Ishikawa (cell line): ENCODE measurements at regions not wholly inside any gene's neighbourhood (a gene's known extent, or its start where the extent isn't known, plus 50 kb on each side); places are given as distances from the start of the nearest gene placed in this dataset.

Source experiments
- CEBPB ChIP-seq: IDR thresholded peaks from 2 replicates; pipeline ENCODE4 v1.6.1; 2012
- CREB1 ChIP-seq: IDR thresholded peaks from 2 replicates; pipeline ENCODE4 v1.6.1; 2012; ENCODE audit warnings: low read depth
- EGR1 ChIP-seq: IDR thresholded peaks from 2 replicates; pipeline ENCODE4 v1.6.1; 2012
- EP300 ChIP-seq: IDR thresholded peaks from 2 replicates; pipeline ENCODE4 v1.6.1; 2012; ENCODE audit warnings: borderline replicate concordance
- FOXM1 ChIP-seq: IDR thresholded peaks from 2 replicates; pipeline ENCODE4 v1.6.1; 2012; ENCODE audit warnings: low read depth, borderline replicate concordance
- NFIC ChIP-seq: IDR thresholded peaks from 2 replicates; pipeline ENCODE4 v1.6.1; 2012
- RAD21 ChIP-seq: IDR thresholded peaks from 2 replicates; pipeline ENCODE4 v1.6.1; 2012; ENCODE audit warnings: low read depth
- TAF1 ChIP-seq: IDR thresholded peaks from 2 replicates; pipeline ENCODE4 v1.6.1; 2012; ENCODE audit warnings: low read depth, mild to moderate bottlenecking
- TCF12 ChIP-seq: IDR thresholded peaks from 2 replicates; pipeline ENCODE4 v1.6.1; 2012; ENCODE audit warnings: low read depth
- TEAD4 ChIP-seq: IDR thresholded peaks from 2 replicates; pipeline ENCODE4 v1.6.1; 2012
- YY1 ChIP-seq: IDR thresholded peaks from 2 replicates; pipeline ENCODE4 v1.6.1; 2012; ENCODE audit warnings: low read depth
- ZBTB7A ChIP-seq: IDR thresholded peaks from 2 replicates; pipeline ENCODE4 v1.6.1; 2012; ENCODE audit warnings: low read depth
- TF ChIP-seq, protein P1 (sequence below): IDR thresholded peaks from 2 replicates; pipeline ENCODE4 v1.6.1; 2012; ENCODE audit warnings: low read depth, mild to moderate bottlenecking
- TF ChIP-seq, protein P2 (sequence below): IDR thresholded peaks from 2 replicates; pipeline ENCODE4 v1.6.1; 2012
- TF ChIP-seq, protein P3 (sequence below): IDR thresholded peaks from 2 replicates; pipeline ENCODE4 v1.6.1; 2012

DNA sequence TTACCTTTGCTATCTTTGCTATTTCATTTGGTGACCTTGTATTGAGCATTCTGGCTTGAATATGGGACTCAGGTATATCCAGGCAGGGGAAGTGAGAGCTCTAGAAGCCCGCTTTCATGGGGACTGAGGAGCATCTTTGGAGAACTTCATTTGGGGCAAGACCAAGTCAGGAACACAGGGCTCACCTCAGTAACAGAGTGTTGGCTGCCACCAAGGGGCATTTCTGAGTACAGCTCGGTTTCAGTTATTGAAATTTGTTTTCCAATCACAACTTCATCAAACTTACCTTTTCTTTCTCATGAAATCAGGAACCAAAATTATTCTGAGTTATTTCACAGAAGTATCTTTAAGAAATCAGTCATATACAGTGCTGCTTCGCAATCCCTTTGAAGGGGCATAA, 337.2 kb downstream of the C7orf25 start:
- TF ChIP-seq RAD21 (peak; percentile 10; the same call in 1 of the 2 replicates), TAF1 (no peak)

DNA sequence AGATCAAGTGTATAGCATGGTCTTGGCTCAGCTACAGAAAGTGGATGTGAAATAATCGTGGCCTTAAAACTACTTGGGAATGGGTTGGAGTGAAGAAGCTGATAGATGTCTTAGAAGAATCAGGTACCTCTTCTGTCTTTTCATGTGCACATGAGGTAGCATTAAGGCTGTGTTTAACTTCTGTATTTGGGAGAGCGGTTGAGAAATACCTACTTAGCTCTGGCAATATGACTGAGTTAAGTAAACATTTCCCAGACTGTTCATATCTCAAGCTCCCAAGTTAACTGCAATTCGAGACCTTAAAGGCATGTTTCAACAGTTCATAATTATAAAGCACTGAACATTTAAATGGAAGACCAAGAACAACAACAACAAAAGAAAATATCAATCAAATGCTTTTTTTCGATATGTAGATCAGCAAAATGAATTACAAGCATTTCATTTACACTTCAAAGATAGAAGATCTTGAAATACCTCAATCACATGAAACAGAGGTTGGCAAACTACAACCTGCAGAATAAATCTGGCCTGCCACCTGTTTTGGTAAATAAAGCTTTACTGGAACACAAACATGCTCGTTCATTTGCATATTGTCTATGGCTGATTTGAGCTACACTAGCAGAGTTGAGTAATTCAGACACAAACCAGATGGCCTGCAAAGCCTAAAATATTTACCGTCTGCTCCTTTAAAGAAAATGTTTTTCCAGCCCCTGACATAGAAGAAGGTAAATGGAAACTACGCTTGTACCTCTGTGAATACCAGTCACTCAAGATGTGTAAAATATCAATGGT, 337.1 kb upstream of the GLI3 start:
- TF ChIP-seq TEAD4 (no peak), RAD21 (no peak), TAF1 (no peak), CEBPB (no peak), NFIC (no peak), CREB1 (no peak), FOXM1 (no peak)
- TF ChIP-seq, protein P1, sequence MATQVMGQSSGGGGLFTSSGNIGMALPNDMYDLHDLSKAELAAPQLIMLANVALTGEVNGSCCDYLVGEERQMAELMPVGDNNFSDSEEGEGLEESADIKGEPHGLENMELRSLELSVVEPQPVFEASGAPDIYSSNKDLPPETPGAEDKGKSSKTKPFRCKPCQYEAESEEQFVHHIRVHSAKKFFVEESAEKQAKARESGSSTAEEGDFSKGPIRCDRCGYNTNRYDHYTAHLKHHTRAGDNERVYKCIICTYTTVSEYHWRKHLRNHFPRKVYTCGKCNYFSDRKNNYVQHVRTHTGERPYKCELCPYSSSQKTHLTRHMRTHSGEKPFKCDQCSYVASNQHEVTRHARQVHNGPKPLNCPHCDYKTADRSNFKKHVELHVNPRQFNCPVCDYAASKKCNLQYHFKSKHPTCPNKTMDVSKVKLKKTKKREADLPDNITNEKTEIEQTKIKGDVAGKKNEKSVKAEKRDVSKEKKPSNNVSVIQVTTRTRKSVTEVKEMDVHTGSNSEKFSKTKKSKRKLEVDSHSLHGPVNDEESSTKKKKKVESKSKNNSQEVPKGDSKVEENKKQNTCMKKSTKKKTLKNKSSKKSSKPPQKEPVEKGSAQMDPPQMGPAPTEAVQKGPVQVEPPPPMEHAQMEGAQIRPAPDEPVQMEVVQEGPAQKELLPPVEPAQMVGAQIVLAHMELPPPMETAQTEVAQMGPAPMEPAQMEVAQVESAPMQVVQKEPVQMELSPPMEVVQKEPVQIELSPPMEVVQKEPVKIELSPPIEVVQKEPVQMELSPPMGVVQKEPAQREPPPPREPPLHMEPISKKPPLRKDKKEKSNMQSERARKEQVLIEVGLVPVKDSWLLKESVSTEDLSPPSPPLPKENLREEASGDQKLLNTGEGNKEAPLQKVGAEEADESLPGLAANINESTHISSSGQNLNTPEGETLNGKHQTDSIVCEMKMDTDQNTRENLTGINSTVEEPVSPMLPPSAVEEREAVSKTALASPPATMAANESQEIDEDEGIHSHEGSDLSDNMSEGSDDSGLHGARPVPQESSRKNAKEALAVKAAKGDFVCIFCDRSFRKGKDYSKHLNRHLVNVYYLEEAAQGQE, result no peak

DNA sequence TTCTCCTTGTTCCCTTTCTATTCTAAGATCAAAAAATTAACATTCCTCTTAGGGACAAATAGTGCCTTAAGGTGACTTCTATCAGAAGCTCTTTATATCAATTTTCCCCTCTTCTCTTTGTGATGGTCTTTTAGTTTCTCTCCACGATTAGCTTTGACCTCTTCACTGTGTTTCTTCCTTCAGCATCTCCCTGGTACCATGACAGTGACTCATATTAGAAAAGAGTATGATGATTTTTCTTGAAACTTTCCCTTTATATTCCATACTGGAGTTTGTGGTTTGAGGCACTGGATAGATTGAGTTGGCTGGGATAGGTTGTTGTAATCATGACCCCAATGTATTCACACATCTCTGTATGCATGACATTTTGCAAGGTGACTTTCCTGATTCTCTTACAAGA, 335.6 kb upstream of the GLI3 start:
- TF ChIP-seq RAD21, result no peak
- no peak for TF ChIP-seq TAF1
- TF ChIP-seq ZBTB7A, result no peak
- no peak for TF ChIP-seq EGR1
- TF ChIP-seq CEBPB, result no peak
- TF ChIP-seq, protein P2, sequence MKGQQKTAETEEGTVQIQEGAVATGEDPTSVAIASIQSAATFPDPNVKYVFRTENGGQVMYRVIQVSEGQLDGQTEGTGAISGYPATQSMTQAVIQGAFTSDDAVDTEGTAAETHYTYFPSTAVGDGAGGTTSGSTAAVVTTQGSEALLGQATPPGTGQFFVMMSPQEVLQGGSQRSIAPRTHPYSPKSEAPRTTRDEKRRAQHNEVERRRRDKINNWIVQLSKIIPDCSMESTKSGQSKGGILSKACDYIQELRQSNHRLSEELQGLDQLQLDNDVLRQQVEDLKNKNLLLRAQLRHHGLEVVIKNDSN, result no peak
- TF ChIP-seq NFIC, result no peak
- TF ChIP-seq, protein P1, result no peak
- TF ChIP-seq, protein P3, sequence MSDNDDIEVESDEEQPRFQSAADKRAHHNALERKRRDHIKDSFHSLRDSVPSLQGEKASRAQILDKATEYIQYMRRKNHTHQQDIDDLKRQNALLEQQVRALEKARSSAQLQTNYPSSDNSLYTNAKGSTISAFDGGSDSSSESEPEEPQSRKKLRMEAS, result no peak
- no peak for TF ChIP-seq YY1

DNA sequence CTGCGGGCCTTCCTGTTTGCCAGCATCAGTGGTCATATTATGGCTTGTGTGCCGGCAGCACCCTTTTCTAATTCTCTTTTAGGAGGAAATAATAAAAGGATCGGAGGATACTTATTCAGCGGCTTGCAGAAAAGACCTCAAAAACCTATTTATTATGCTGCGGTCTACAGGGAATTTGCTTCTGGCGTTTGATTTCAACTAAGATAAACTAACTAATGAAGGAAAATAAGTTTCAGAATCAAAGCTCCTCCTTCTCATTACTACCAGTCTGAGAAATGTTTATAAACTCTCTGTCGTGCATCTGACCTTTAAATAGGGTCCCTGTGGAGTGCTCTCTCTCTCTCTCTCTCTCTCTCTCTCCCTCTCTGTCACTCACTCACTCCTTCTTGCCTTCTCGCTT, 335.0 kb upstream of the GLI3 start:
- no peak for TF ChIP-seq NFIC
- no peak for TF ChIP-seq EP300
- TF ChIP-seq EGR1, result no peak
- no peak for TF ChIP-seq CREB1
- no peak for TF ChIP-seq FOXM1
- no peak for TF ChIP-seq CEBPB
- TF ChIP-seq RAD21, result no peak
- no peak for TF ChIP-seq YY1
- TF ChIP-seq TCF12, result no peak
- TF ChIP-seq, protein P1, result no peak
- no peak for TF ChIP-seq TAF1
- no peak for TF ChIP-seq ZBTB7A
- TF ChIP-seq, protein P2, result no peak
- TF ChIP-seq, protein P3, result no peak
- no peak for TF ChIP-seq TEAD4

DNA sequence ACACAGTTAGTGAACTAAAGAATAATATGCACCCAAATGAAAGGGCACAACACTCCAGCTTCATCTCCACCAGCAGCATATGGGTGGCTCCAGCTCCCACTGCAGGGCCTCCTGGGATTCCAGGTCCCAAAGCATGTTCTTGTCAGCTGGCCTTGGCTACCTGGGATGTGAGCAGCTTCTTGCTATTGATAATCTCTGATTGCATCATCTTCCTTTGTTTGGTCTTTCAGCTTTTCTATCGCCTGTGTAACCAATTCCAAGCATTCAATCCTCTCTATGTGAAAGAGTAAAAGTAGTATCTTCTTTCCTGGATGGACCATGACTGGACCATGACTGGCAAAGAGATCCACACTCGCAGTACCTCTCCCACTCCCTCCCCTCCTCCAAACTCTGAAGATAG, 333.9 kb upstream of the GLI3 start:
- TF ChIP-seq YY1 (no peak), TCF12 (no peak), NFIC (no peak), TEAD4 (no peak), EP300 (no peak), EGR1 (no peak), RAD21 (no peak), CEBPB (no peak), TAF1 (no peak), ZBTB7A (no peak)
- TF ChIP-seq, protein P2, result no peak
- TF ChIP-seq, protein P1, result no peak
- TF ChIP-seq, protein P3, result no peak
